SK-N-SH (cell line): ENCODE measurements at regions not wholly inside any gene's neighbourhood (a gene's known extent, or its start where the extent isn't known, plus 50 kb on each side); places are given as distances from the start of the nearest gene placed in this dataset.

Experiments
- CTCF ChIA-PET: fragments of 300-600, 350-600 bp; formaldehyde crosslinking; extraction: SDS; loops from one replicate; lab custom pipeline; 2021; lab: Yijun Ruan, JAX
- POLR2A ChIA-PET: fragments of 350-600 bp; sonication (Branson Sonifier 250); formaldehyde crosslinking; extraction: SDS; loops from one replicate; lab custom pipeline; 2020; ENCODE audit warnings: antibody characterized with exemption, inconsistent platforms; lab: Yijun Ruan, JAX
- DNase-seq: peaks from one replicate; pipeline ENCODE4 v3.0.0; 2012
- H2AFZ ChIP-seq: fragments of 200-600 bp; sonication (generic); 2 replicates; pipeline ENCODE4 v1.8.1; 2016; ENCODE audit warnings: antibody characterized with exemption, mild to moderate bottlenecking, low read depth
- H3F3A ChIP-seq: fragments of 200-600 bp; sonication (generic); replicated peaks from 2 replicates; pipeline ENCODE3; 2016; ENCODE audit warnings: antibody characterized with exemption, mild to moderate bottlenecking; ENCODE audit not compliant: insufficient read depth
- H3K27ac ChIP-seq, 2 experiments: fragments of 200-500 bp in 1 of 2; fragments of 200-600 bp in 1 of 2; sonication (Bioruptor generic) in 1 of 2; sonication (generic), shearing (Covaris generic) in 1 of 2; 2 replicates each; pipeline versions ENCODE4 v1.5.1 to v1.6.1; 2014 to 2016; ENCODE audit warnings: low read depth in 2 of 2, inconsistent platforms in 1 of 2, low read length in 1 of 2, mild to moderate bottlenecking in 1 of 2, mixed read lengths in 1 of 2
- H3K27me3 ChIP-seq: fragments of 200-600 bp; sonication (generic), shearing (Covaris generic); 2 replicates; pipeline ENCODE4 v1.6.1; 2016; ENCODE audit warnings: mixed run types; ENCODE audit not compliant: insufficient read depth
- H3K36me3 ChIP-seq, 2 experiments: fragments of 200-500 bp in 1 of 2; fragments of 200-600 bp in 1 of 2; sonication (Bioruptor generic) in 1 of 2; sonication (generic) in 1 of 2; replicated peaks in 1 of 2; 2 replicates each; pipeline versions ENCODE3 to v1.5.1; 2014 to 2016; ENCODE audit warnings: low read length in 1 of 2, mild to moderate bottlenecking in 1 of 2; ENCODE audit not compliant: insufficient read depth in 2 of 2, control insufficient read depth in 1 of 2
- H3K4me1 ChIP-seq, 2 experiments: fragments of 200-500 bp in 1 of 2; fragments of 200-600 bp in 1 of 2; sonication (Bioruptor generic) in 1 of 2; sonication (generic), shearing (Covaris generic) in 1 of 2; 2 replicates each; pipeline versions ENCODE4 v1.5.1 to v1.6.1; 2014 to 2016; ENCODE audit warnings: low read depth in 1 of 2, low read length in 1 of 2, mixed run types in 1 of 2; ENCODE audit not compliant: insufficient read depth in 2 of 2, control insufficient read depth in 1 of 2
- H3K4me2 ChIP-seq: fragments of 200-600 bp; sonication (generic), shearing (Covaris generic); 2 replicates; pipeline ENCODE4 v1.6.1; 2017; ENCODE audit warnings: mixed run types
- H3K4me3 ChIP-seq, 2 experiments: fragments of 200-500 bp in 1 of 2; fragments of 200-600 bp in 1 of 2; sonication (Bioruptor generic) in 1 of 2; sonication (generic), shearing (Covaris generic) in 1 of 2; 2 replicates each; pipeline versions ENCODE4 v1.5.1 to v1.8.1; 2014 to 2016; ENCODE audit warnings: low read depth in 2 of 2, inconsistent platforms in 1 of 2, low read length in 1 of 2, mild to moderate bottlenecking in 1 of 2, mixed read lengths in 1 of 2, moderate library complexity in 1 of 2
- H3K79me2 ChIP-seq: fragments of 200-600 bp; sonication (generic); 2 replicates; pipeline ENCODE4 v1.8.1; 2017; ENCODE audit warnings: mild to moderate bottlenecking; ENCODE audit not compliant: insufficient read depth
- H3K9ac ChIP-seq: fragments of 200-600 bp; sonication (generic); 2 replicates; pipeline ENCODE4 v1.6.1; 2017; ENCODE audit warnings: mixed run types
- H3K9me2 ChIP-seq: fragments of 200-600 bp; sonication (generic); 2 replicates; pipeline ENCODE4 v1.6.1; 2017; ENCODE audit warnings: mixed run types
- H3K9me3 ChIP-seq: fragments of 200-600 bp; sonication (generic); 2 replicates; pipeline ENCODE4 v1.6.1; 2017; ENCODE audit warnings: mixed run types, mild to moderate bottlenecking, moderate library complexity
- H4K20me1 ChIP-seq: fragments of 200-600 bp; sonication (generic); 2 replicates; pipeline ENCODE4 v1.6.1; 2017; ENCODE audit warnings: mild to moderate bottlenecking, mixed run types; ENCODE audit not compliant: insufficient read depth
- CHD2 ChIP-seq: fragments of 150-350 bp; IDR thresholded peaks from 2 replicates; pipeline ENCODE4 v1.6.1; 2018; ENCODE audit warnings: low read length; ENCODE audit not compliant: partially characterized antibody
- CTCF ChIP-seq: fragments of 200-600 bp; sonication (generic); IDR thresholded peaks from 2 replicates; pipeline ENCODE4 v1.6.1; 2017; ENCODE audit warnings: antibody characterized with exemption, mild to moderate bottlenecking, moderate library complexity
- FOSL2 ChIP-seq: IDR thresholded peaks from 2 replicates; pipeline ENCODE4 v1.4.0; 2012; ENCODE audit warnings: low read depth, mild to moderate bottlenecking, moderate library complexity, borderline replicate concordance
- FOXJ3 ChIP-seq: sonication (generic); formaldehyde crosslinking; IDR thresholded peaks from 2 replicates; pipeline ENCODE4 v1.5.1; 2020; ENCODE audit warnings: mild to moderate bottlenecking, missing genetic modification reagents
- FOXM1 ChIP-seq: IDR thresholded peaks from 2 replicates; pipeline ENCODE4 v1.4.0; 2012; ENCODE audit warnings: low read depth, mild to moderate bottlenecking
- GABPA ChIP-seq: IDR thresholded peaks from 2 replicates; pipeline ENCODE4 v1.4.0; 2012; ENCODE audit warnings: low read depth, mild to moderate bottlenecking
- IRF3 ChIP-seq: fragments of 150-350 bp; IDR thresholded peaks from 2 replicates; pipeline ENCODE4 v1.6.1; 2016; ENCODE audit warnings: mild to moderate bottlenecking, low read depth, low read length
- MAX ChIP-seq: IDR thresholded peaks from 2 replicates; pipeline ENCODE4 v1.4.0; 2012; ENCODE audit warnings: low read depth
- MEF2A ChIP-seq: IDR thresholded peaks from 2 replicates; pipeline ENCODE4 v1.4.0; 2012; ENCODE audit warnings: low read depth, borderline replicate concordance
- NRF1 ChIP-seq: IDR thresholded peaks from 2 replicates; pipeline ENCODE4 v1.6.1; 2012; ENCODE audit warnings: low read depth, mild to moderate bottlenecking, low read length
- PBX3 ChIP-seq: IDR thresholded peaks from 2 replicates; pipeline ENCODE4; 2012
- RXRA ChIP-seq: IDR thresholded peaks from 2 replicates; pipeline ENCODE4 v1.4.0; 2012; ENCODE audit warnings: low read depth, mild to moderate bottlenecking, borderline replicate concordance
- SIN3A ChIP-seq: IDR thresholded peaks from 2 replicates; pipeline ENCODE4 v1.6.1; 2012; ENCODE audit warnings: low read depth, mild to moderate bottlenecking, low read length, moderate library complexity, borderline replicate concordance
- SMC3 ChIP-seq: IDR thresholded peaks from 2 replicates; pipeline ENCODE4 v1.6.1; 2012; ENCODE audit warnings: low read depth, low read length, improper control_type of control experiment
- TAF1 ChIP-seq: IDR thresholded peaks from 2 replicates; pipeline ENCODE4 v1.6.1; 2012; ENCODE audit warnings: low read depth, mild to moderate bottlenecking, low read length, moderate library complexity, borderline replicate concordance
- USF1 ChIP-seq: IDR thresholded peaks from 2 replicates; pipeline ENCODE4 v1.4.0; 2012; ENCODE audit warnings: low read depth, borderline replicate concordance
- YY1 ChIP-seq: IDR thresholded peaks from 2 replicates; pipeline ENCODE4 v1.4.0; 2012; ENCODE audit warnings: low read depth, mild to moderate bottlenecking
- ZBTB33 ChIP-seq: IDR thresholded peaks from 2 replicates; pipeline ENCODE4 v1.4.0; 2012; ENCODE audit warnings: low read depth, borderline replicate concordance
- WGBS: methylation state at CpG from one replicate; pipeline ENCODE4 v1.1.6; 2017; ENCODE audit warnings: low lambda C conversion rate; 5-methylcytosine and 5-hydroxymethylcytosine counted together

- TF ChIP-seq YY1: no peak
Measured at GRCh38 chrX:95860127-95860526, 824.5 kb upstream of the DIAPH2 start (continued).

GRCh38 chrX:95875661-95876060, 809.0 kb upstream of the DIAPH2 start:
- H3K27ac ChIP-seq: no peak overlapping the region
- no peak overlapping the region for H3K9ac ChIP-seq
- TF ChIP-seq SIN3A (no peak), TAF1 (no peak), IRF3 (no peak), NRF1 (no peak), CTCF (no peak), SMC3 (no peak), FOXJ3 (CRISPR knock-in tag) (no peak), MAX (no peak), YY1 (no peak), CHD2 (no peak)
- ChIA-PET POLR2A (no interaction called here), CTCF (no interaction called here)
- H3K36me3 ChIP-seq: no peaks in the 10 kb centered on the region
- 0% methylated on average over 1 of the region's 1 CpG for WGBS
- no peak overlapping the region for H2AFZ ChIP-seq
- no peaks in the 10 kb centered on the region for H3K4me1 ChIP-seq
- no peak overlapping the region for H3K4me2 ChIP-seq
- no peak overlapping the region for H3K4me3 ChIP-seq
- no peaks in the 10 kb centered on the region for H3F3A ChIP-seq
- H3K9me3 ChIP-seq: no peaks in the 10 kb centered on the region
- DNase-seq: no peak
- no peaks in the 10 kb centered on the region for H3K79me2 ChIP-seq
- H4K20me1 ChIP-seq: no peaks in the 10 kb centered on the region
- no peaks in the 10 kb centered on the region for H3K27me3 ChIP-seq
- H3K9me2 ChIP-seq: no peaks in the 10 kb centered on the region

- no peak overlapping the region for H3K4me3 ChIP-seq
- H3K4me1 ChIP-seq: no peaks in the 10 kb centered on the region
- H3K9ac ChIP-seq: no peak overlapping the region
- H3K27me3 ChIP-seq: no peaks in the 10 kb centered on the region
- no peaks in the 10 kb centered on the region for H3K36me3 ChIP-seq
- no peak overlapping the region for H2AFZ ChIP-seq
- CTCF ChIA-PET: no interaction called here
- no peak overlapping the region for H3K27ac ChIP-seq
- no peak for DNase-seq
- no peaks in the 10 kb centered on the region for H3K9me3 ChIP-seq
- no peaks in the 10 kb centered on the region for H3F3A ChIP-seq
- H4K20me1 ChIP-seq: no peaks in the 10 kb centered on the region
- no peak overlapping the region for H3K4me2 ChIP-seq
- H3K9me2 ChIP-seq: no peaks in the 10 kb centered on the region
- no peaks in the 10 kb centered on the region for H3K79me2 ChIP-seq
- POLR2A ChIA-PET: no interaction called here
- WGBS: 3% methylated on average over 4 of the region's 4 CpGs
- TF ChIP-seq USF1 (no peak), FOXM1 (no peak), FOSL2 (no peak), MEF2A (no peak), PBX3 (no peak), YY1 (no peak), CTCF (no peak), RXRA (no peak), GABPA (no peak), ZBTB33 (no peak)
Measured at GRCh38 chrX:95878874-95879273, 805.8 kb upstream of the DIAPH2 start.
